ENCODE measurements at regions not wholly inside any gene's neighbourhood (a gene's known extent, or its start where the extent isn't known, plus 50 kb on each side); places are given as distances from the start of the nearest gene placed in this dataset.

DNA sequence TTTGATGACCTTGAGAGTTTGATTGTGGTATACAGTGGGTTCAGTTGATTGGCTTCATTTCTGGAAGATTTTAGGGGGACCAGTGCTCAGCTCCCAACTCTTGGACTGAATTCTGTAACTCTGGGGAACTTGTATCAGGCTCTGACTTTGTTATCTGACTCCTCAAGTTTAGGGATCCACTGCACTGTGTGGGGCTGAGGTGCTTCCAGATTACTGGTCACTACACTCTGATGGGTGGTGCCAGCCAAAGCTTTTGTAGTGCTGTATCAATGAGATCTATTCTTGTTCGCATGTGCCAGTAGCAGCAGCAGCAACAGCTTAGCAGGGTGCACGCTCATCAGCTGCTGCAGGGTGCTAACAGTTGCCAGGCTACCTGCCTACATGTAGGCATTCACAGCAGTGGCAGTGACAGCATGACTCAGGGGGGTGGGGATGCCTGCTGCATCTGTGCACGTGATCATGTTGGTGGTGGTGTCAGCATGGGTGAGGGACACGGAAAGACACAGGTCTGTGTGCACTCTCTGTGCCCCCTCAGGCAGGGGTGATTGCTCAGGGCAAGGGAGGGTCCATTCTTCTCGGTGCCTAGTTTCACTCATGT lies 438.8 kb upstream of the SEMA6A start:
- TF ChIP-seq, protein P1, sequence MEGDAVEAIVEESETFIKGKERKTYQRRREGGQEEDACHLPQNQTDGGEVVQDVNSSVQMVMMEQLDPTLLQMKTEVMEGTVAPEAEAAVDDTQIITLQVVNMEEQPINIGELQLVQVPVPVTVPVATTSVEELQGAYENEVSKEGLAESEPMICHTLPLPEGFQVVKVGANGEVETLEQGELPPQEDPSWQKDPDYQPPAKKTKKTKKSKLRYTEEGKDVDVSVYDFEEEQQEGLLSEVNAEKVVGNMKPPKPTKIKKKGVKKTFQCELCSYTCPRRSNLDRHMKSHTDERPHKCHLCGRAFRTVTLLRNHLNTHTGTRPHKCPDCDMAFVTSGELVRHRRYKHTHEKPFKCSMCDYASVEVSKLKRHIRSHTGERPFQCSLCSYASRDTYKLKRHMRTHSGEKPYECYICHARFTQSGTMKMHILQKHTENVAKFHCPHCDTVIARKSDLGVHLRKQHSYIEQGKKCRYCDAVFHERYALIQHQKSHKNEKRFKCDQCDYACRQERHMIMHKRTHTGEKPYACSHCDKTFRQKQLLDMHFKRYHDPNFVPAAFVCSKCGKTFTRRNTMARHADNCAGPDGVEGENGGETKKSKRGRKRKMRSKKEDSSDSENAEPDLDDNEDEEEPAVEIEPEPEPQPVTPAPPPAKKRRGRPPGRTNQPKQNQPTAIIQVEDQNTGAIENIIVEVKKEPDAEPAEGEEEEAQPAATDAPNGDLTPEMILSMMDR (IDR thresholded peaks at IDR 0.05; ENCODE audit: poor library complexity, severe bottlenecking): no peak
- TF ChIP-seq EZH2 (IDR thresholded peaks at IDR 0.05; ENCODE audit: borderline replicate concordance, insufficient read depth, low read length, poor library complexity, severe bottlenecking) (no peak), POLR2AphosphoS5 (IDR thresholded peaks at IDR 0.05) (no peak)
